HCT116 (cell line): ENCODE measurements at regions not wholly inside any gene's neighbourhood (a gene's known extent, or its start where the extent isn't known, plus 50 kb on each side); places are given as distances from the start of the nearest gene placed in this dataset.

Experiments used
- EGR1 ChIP-seq: IDR thresholded peaks from 2 replicates; pipeline ENCODE4 v1.6.1; 2012; ENCODE audit warnings: low read depth
- EZH2 ChIP-seq: fragments of 200-600 bp; sonication (generic); IDR thresholded peaks from 2 replicates; pipeline ENCODE4 v1.6.1; 2017; ENCODE audit warnings: antibody characterized with exemption, mixed run types
- FOSL1 ChIP-seq: IDR thresholded peaks from 2 replicates; pipeline ENCODE4 v1.6.1; 2012; ENCODE audit warnings: low read depth
- JUND ChIP-seq: IDR thresholded peaks from 2 replicates; pipeline ENCODE4 v1.6.1; 2012
- POLR2A ChIP-seq: IDR thresholded peaks from 2 replicates; pipeline ENCODE4 v1.7.0; 2011; ENCODE audit warnings: borderline replicate concordance; ENCODE audit not compliant: insufficient read depth, insufficient read length; ENCODE audit errors: extremely low read depth
- RAD21 ChIP-seq: IDR thresholded peaks from 2 replicates; pipeline ENCODE4 v1.6.1; 2012; ENCODE audit warnings: low read depth, mild to moderate bottlenecking
- TF ChIP-seq, protein P1 (sequence below), 3 experiments: fragments of 200-600 bp in 1 of 3; sonication (generic) in 1 of 3; IDR thresholded peaks in 2 of 3; conservative IDR thresholded peaks in 1 of 3; 2 replicates each; pipeline ENCODE4 v1.5.1; 2012 to 2017; ENCODE audit warnings: low read depth in 2 of 3, low read length in 2 of 3, antibody characterized with exemption in 1 of 3, borderline replicate concordance in 1 of 3, control low read depth in 1 of 3, mild to moderate bottlenecking in 1 of 3, mixed read lengths in 1 of 3, mixed run types in 1 of 3, moderate library complexity in 1 of 3; ENCODE audit not compliant: insufficient read depth in 1 of 3
- TF ChIP-seq, protein P2 (sequence below): IDR thresholded peaks from 2 replicates; pipeline ENCODE4 v1.6.1; 2012; ENCODE audit warnings: low read depth

DNA sequence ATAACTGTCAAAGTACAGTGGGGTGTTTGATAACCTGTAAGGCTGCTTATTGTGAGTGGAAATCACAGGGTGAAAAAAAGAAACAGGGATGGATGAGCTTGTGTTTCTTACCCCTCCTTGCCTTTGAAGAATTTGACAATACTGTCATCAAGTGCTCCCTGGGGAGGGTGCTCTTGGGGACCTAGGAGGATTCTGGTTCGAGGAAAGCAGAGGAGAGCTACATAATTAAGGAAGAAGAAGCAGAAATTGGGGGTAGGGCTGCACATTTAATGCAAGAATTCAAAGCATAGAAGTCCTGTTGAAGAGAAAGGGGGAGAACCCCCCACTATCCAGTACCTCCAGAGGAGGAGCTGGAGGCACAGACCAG is 208.1 kb upstream of the PHYHIPL start:
- TF ChIP-seq, protein P1, sequence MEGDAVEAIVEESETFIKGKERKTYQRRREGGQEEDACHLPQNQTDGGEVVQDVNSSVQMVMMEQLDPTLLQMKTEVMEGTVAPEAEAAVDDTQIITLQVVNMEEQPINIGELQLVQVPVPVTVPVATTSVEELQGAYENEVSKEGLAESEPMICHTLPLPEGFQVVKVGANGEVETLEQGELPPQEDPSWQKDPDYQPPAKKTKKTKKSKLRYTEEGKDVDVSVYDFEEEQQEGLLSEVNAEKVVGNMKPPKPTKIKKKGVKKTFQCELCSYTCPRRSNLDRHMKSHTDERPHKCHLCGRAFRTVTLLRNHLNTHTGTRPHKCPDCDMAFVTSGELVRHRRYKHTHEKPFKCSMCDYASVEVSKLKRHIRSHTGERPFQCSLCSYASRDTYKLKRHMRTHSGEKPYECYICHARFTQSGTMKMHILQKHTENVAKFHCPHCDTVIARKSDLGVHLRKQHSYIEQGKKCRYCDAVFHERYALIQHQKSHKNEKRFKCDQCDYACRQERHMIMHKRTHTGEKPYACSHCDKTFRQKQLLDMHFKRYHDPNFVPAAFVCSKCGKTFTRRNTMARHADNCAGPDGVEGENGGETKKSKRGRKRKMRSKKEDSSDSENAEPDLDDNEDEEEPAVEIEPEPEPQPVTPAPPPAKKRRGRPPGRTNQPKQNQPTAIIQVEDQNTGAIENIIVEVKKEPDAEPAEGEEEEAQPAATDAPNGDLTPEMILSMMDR (IDR thresholded peaks at IDR 0.05 in 2 of 3, conservative IDR thresholded peaks at IDR 0.05 in 1 of 3; ENCODE audit: borderline replicate concordance in 1 of 3, insufficient read depth in 1 of 3, low read depth in 2 of 3, low read length in 2 of 3) = no peak
- no peak for TF ChIP-seq POLR2A
- TF ChIP-seq, protein P2, sequence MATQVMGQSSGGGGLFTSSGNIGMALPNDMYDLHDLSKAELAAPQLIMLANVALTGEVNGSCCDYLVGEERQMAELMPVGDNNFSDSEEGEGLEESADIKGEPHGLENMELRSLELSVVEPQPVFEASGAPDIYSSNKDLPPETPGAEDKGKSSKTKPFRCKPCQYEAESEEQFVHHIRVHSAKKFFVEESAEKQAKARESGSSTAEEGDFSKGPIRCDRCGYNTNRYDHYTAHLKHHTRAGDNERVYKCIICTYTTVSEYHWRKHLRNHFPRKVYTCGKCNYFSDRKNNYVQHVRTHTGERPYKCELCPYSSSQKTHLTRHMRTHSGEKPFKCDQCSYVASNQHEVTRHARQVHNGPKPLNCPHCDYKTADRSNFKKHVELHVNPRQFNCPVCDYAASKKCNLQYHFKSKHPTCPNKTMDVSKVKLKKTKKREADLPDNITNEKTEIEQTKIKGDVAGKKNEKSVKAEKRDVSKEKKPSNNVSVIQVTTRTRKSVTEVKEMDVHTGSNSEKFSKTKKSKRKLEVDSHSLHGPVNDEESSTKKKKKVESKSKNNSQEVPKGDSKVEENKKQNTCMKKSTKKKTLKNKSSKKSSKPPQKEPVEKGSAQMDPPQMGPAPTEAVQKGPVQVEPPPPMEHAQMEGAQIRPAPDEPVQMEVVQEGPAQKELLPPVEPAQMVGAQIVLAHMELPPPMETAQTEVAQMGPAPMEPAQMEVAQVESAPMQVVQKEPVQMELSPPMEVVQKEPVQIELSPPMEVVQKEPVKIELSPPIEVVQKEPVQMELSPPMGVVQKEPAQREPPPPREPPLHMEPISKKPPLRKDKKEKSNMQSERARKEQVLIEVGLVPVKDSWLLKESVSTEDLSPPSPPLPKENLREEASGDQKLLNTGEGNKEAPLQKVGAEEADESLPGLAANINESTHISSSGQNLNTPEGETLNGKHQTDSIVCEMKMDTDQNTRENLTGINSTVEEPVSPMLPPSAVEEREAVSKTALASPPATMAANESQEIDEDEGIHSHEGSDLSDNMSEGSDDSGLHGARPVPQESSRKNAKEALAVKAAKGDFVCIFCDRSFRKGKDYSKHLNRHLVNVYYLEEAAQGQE = no peak
- TF ChIP-seq FOSL1 = no peak
- no peak for TF ChIP-seq JUND
- TF ChIP-seq RAD21 = no peak
- no peak for TF ChIP-seq EZH2
- no peak for TF ChIP-seq EGR1
